CD4-positive, alpha-beta T cell treated with Interleukin-2 at 100 ng/mL for 4 hours (primary cell): ENCODE measurements at regions not wholly inside any gene's neighbourhood (a gene's known extent, or its start where the extent isn't known, plus 50 kb on each side); places are given as distances from the start of the nearest gene placed in this dataset.
"Not testable (repeated sequence)": the region's sequence is repeated elsewhere in the genome, so short reads cannot be mapped to it uniquely, and the experiment has no call there.

ENCODE experiments used
- DNase-seq: peaks from one replicate; pipeline ENCODE4 v3.0.0-alpha.2; 2020; ENCODE audit warnings: low spot score

DNA sequence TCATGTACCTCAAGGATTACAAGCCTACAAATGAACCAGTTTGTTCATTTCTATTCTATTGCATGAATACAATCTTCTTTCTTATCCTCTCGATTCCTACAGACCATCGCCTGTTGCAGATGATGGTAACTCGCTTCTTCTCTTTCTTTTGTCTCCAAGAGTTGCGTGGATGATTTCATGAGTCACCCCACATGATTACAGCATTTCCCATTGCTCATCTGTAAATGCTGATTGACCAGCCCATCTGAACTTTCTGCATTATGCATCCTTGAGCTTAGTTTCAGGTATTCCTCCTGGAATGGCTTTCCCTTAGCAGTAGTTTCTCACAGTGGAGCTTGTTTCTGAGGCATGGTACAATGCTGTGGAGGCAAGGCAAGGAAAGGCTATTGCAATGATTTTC lies 109.6 kb upstream of the TOPAZ1 start:
- DNase-seq = no peak

DNA sequence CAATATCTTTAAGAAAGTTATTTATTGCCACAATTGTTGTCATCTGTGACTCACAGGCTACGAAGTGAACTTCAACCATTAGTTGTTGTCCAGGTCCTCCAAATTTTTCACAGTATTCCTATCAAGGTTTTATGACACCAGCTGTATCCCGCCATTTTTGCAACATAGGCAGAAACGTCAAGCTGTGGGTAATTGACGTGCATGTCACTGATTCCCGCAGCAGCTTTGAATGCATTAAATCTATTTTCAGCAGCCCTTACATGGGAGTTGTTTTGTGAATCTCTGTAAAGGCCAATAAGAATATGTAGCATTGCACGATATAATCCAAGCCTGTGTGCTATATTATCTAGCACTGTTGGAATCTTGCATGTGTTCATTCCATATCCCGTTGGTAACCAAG lies 109.1 kb upstream of the TOPAZ1 start:
- DNase-seq = no peak

DNA sequence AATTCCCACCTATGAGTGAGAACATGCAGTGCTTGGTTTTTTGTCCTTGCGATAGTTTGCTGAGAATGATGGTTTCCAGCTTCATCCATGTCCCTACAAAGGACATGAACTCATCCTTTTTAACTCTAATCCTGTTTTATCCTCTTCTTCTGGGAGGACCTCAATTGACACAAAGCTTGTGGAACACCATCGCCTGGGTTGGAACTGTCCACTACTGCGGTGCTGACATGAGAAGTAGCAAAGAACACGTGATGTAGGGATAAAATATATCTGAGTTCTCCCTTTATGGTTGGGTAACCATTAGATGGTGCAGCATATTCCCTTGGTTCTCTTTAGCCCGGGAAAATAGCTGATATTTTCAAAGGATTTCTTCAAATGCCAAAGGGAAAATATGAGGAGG lies 105.3 kb upstream of the TOPAZ1 start:
- no peak for DNase-seq

DNA sequence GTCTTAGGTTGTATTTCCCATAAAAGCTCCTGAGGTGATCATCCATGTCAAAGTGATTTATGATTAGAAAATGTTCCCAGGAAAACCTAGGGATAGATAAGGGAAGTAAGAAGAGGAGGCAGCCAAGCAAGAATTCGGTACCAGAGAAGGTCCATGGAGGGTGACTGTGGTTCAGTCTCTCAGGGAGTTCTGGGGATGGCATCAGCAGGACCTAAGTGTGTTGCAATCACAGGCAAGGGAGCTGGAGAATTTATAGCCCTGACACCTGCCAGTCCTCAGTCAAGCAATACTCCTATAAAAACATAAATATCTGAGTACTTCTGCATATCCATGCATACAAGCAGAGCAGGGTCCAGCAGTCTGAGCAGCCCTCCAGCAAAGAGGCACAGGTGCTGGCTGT lies 95.6 kb upstream of the TOPAZ1 start:
- DNase-seq = no peak

DNA sequence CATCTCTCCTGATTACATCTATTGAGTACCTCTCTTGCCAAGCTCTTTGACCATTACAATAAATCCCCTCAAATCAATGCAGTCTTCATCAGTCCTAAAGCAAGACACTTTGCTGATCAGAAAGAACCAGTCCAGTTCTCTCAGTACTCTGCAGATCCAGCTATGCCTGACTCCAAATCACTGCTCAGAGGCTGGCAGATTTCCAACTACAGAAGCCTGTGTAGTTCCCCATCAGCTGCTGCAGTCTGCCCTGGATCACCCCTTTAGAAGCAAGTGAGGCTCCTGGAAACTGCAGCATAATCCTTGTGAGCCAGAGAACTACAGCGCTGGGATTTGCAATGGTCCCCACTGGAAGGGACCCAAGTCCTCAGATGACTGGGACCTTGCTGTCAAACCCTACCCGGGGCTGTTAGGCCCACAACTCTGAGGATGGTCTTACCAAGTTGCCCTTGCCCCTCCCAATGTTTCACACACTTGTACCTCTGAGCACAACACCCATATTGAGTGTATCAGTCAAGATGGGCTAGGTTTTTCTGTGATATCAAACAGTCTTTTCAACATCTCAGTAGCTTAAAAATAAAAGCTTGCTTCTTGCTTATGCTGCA lies 81.9 kb upstream of the TOPAZ1 start:
- no peak for DNase-seq

DNA sequence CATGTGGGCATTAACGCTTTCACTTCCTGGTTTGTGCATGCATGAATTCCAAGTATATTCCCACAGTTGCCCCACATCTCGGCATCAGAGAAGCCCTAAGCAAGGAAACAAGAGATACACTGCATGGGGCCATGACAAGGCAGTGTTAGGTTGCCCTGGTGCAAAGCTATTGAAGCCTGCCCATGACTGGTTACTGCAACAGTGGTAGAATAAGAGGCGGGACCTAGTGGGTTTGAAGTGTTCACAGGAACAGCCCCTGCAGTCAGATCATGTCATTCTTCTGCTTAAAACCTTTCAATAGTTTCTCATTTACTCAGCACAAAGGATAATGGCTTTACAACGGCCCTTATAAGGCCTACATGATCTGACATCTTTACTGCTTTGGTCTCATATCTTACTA lies 80.9 kb upstream of the TOPAZ1 start:
- DNase-seq = no peak

DNA sequence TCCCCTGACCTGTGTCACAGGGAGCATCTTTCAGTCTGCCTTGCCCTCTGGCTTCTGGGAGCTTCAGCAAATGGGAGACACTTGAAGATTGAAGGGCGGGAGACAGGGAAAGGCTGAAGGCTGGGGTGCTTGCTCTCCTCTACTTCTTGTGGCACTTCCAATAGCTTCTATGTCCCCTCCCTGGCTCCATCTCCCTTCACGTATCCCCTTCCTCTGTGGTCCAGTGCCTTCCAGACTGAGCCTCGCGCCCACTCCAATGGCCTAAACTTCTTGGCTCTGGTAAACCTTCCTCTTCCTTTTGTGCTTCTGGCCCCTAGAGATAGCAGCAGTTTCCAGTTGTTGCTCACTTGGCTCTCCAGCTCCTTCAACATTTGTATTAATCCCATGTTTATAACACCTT lies 69.8 kb upstream of the TOPAZ1 start:
- no peak for DNase-seq

DNA sequence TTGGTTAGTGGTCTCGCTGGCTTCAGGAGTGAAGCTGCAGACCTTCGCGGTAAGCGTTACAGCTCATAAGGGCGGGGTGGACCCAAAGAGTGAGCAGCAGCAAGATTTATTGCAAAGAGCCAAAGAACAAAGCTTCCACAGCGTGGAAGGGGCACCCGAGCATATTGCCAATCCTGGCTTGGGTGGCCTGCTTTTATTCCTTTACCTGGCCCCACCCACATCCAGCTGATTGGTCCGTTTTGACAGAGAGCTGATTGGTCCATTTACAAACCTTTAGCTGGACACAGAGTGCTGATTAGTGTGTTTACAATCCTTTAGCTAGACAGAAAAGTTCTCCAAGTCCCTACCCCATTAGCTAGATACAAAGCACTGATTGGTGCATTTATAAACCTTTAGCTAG lies 69.0 kb upstream of the TOPAZ1 start:
- DNase-seq = not testable (repeated sequence)

DNA sequence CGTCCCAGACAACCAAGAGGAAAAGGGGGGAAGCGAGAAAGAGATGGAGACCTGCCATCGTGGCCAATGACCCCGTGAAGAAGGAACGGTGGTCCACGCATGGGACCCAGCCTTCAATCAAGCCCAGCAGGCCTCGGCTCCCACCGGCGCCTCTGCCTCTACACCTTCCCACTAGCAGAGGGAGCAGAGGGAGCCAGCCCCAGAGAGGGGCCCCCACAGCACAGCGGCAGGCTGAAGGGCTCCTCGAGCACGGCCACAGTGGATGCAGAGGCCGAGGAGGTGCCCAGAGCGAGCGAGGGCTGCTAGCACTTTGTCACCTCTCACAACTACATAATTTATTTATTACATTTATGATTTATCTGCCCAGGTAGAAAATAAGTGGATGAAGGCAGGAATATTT lies 68.4 kb upstream of the TOPAZ1 start:
- DNase-seq = no peak

DNA sequence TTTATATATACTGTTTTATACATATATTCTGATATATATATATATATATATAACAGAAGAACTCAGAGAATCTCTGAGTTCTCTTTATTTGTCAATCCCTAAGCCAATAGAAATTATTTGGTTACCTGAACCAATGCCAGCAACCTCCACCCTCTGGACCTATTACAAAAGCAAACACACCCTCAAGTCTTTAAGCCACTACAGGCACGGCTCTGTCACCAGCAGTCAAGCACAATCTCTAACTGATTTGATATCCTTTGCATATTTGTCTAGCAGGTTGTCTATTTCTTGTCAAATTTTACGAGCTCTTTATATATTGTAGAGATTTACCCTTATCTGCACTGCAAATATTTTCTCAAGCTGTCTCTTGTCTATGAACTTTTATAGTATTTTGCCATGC lies 66.6 kb upstream of the TOPAZ1 start:
- DNase-seq = no peak

DNA sequence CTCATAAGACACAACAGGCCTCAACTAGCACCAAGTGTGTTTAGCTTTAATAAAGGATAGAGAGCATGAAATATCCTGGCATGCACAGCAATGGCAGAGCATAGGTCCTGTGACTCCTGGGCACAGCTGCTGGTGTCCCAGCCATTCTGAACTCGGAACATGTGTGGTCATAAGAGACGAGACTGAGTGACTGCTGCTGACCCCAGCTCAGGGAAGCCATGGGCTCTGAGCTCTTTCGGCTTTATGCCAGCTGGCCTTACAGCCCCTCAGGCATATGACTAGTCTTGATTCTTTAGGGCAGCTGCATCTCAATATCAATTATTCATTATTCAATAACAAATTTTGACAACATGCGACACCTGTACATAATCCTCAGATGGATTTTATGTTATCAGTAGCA lies 62.4 kb upstream of the TOPAZ1 start:
- no peak for DNase-seq

DNA sequence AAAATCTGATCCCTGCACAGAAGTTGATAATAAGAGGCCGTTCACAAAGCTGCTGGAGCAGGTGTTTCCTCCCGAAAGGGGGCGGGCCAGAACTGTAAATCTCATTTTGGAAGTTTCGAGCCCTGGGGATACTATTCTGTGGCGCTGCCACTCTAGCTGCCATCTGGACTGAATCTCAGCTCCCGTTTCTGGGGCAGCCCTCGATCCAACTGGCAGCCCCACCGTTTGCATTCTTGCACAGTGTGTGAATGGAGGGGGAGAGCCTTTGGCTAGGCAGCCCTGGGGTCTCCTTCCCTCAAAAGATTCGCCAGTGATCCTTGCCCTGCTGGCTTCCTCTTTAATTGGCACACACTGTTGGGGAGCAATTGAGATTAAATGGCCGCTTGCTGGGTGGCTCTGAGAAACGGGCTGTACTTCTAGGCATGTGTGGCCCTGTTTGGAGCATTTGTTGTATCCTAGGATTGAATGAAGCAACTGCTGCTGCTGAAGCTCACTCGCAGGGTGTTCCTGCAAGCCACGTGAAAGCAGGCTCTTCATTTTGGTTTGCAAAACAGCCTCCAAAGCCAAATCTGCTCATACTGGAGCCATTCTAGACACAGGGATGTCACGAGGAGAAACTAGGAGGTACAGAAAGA lies 57.2 kb upstream of the TOPAZ1 start:
- DNase-seq = no peak

DNA sequence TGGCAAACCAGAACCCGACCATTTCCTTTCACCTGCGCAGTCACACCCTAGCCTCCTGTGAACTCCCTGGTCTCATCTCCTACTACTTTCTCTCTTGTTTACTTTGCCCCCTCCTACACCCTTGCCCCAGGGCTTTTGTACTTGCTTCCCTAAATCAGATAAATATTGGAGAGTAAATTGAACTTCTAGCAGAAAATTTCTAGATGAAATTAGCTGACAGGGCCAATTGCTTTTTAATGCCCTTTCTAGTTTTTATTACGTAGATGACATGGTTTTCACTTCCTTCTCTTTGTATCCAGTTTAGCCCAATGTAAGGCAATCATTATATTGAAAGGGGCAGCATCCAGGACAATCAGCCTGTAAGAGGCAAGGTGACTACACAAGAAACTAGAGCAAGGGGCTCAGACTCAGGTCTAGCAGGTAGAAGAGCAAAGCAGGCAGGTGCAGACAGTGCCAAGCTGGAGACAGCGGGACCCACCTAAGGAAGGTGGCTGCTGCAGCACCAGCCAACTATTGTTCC lies 56.2 kb upstream of the TOPAZ1 start:
- no peak for DNase-seq

DNA sequence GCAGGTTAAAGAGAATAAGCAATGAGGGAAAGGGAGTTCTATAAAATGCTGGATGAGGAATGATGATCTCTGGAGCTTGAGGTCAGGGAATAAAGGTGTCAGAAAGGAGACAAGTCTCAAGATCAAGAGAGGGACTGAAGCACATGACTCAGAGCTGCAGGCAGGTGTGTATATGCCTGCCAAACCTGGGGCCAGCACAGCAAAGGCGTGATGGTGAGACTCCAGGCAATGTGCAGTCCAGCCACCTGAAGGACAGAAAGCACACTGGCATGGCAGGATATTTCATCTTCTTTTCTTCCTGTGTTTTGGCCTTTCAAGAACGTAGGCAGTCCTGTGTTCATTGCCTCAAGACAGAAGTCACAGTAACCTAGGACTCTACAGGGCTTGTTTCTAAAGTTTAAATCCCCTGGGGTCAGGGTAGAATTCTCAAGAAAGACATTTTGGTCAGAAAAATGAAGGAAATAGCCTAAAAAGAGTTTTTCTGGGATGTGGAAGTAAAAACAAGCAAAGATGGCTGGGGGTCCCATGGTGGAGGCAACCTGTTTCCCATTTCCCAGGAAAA lies 55.5 kb upstream of the TOPAZ1 start:
- DNase-seq = no peak

DNA sequence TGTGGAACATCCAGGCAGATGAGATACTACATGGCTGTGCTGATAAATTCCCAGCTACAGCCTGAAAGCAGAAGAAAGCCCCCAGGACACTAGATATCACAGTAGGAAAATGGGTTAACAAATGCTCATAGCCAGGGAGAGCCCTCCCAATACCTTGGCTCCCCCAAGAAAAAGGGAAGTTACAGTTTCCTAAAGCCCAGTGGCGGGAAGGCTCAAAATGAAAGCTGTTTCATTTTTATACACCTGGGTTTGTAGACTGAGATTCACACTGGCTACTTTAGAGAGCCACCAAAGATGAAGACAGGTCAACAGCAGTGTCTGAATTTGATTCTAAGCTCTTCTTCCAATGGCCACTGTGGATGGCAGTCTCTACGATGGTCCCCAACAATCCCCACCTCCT lies 55.0 kb upstream of the TOPAZ1 start:
- DNase-seq = no peak
